OCI-LY7 (cell line): ENCODE measurements at regions not wholly inside any gene's neighbourhood (a gene's known extent, or its start where the extent isn't known, plus 50 kb on each side); places are given as distances from the start of the nearest gene placed in this dataset.

Experiments
- CTCF ChIP-seq: fragments of 200-600 bp; sonication (generic); conservative IDR thresholded peaks from 2 replicates; pipeline ENCODE4 v1.5.1; 2014; ENCODE audit warnings: mild to moderate bottlenecking, antibody characterized with exemption, low read length, moderate library complexity, mixed read lengths
- EZH2phosphoT487 ChIP-seq: fragments of 200-600 bp; sonication (generic); IDR thresholded peaks from 2 replicates; pipeline ENCODE4 v1.6.1; 2018; ENCODE audit warnings: low read depth, borderline replicate concordance, mild to moderate bottlenecking, mixed run types, antibody characterized with exemption, low read length, moderate library complexity, mixed read lengths

GRCh38 chr3:24033818-24034217, 88.7 kb downstream of the NR1D2 start:
- TF ChIP-seq CTCF (no peak), EZH2phosphoT487 (no peak)
